Mesenchymal stem cell (in vitro differentiated cells and primary cell): ENCODE measurements at regions not wholly inside any gene's neighbourhood (a gene's known extent, or its start where the extent isn't known, plus 50 kb on each side); places are given as distances from the start of the nearest gene placed in this dataset.

Experiments
- DNase-seq: peaks from one replicate; pipeline ENCODE4 v3.0.0-alpha.2; 2013
- H2AFZ ChIP-seq: one replicate; pipeline ENCODE4 v1.6.1; 2013; ENCODE audit warnings: low read depth, mild to moderate bottlenecking, control low read depth, inconsistent platforms, low read length, moderate library complexity
- H2AK5ac ChIP-seq: 2 replicates; pipeline ENCODE4 v1.6.1; 2013; ENCODE audit warnings: low read length, moderate library complexity, mild to moderate bottlenecking, inconsistent platforms; ENCODE audit not compliant: severe bottlenecking
- H2BK120ac ChIP-seq: one replicate; pipeline ENCODE4 v1.6.1; 2013; ENCODE audit warnings: low read depth, mild to moderate bottlenecking, inconsistent platforms, low read length, moderate library complexity
- H2BK12ac ChIP-seq, 2 experiments: one replicate each; pipeline ENCODE4 v1.6.1; 2013; ENCODE audit warnings: inconsistent platforms in 2 of 2, low read length in 2 of 2, mild to moderate bottlenecking in 2 of 2, moderate library complexity in 2 of 2, control low read depth in 1 of 2
- H2BK15ac ChIP-seq: one replicate; pipeline ENCODE4 v1.6.1; 2013; ENCODE audit warnings: mild to moderate bottlenecking, low read depth, inconsistent platforms; ENCODE audit not compliant: poor library complexity, severe bottlenecking
- H2BK5ac ChIP-seq: 2 replicates; pipeline ENCODE4 v1.6.1; 2013; ENCODE audit warnings: low read depth, mild to moderate bottlenecking, low read length, control low read depth, inconsistent platforms; ENCODE audit not compliant: poor library complexity, severe bottlenecking
- H3K14ac ChIP-seq, 2 experiments: one replicate each; pipeline ENCODE4 v1.6.1; 2013; ENCODE audit warnings: inconsistent platforms in 2 of 2, low read length in 2 of 2, control low read depth in 1 of 2, mild to moderate bottlenecking in 1 of 2, moderate library complexity in 1 of 2
- H3K18ac ChIP-seq, 2 experiments: one replicate each; pipeline ENCODE4 v1.6.1; 2013; ENCODE audit warnings: inconsistent platforms in 2 of 2, low read length in 2 of 2, control low read depth in 1 of 2, low read depth in 1 of 2, mild to moderate bottlenecking in 1 of 2
- H3K23ac ChIP-seq, 2 experiments: one replicate each; pipeline ENCODE4 v1.6.1; 2013; ENCODE audit warnings: inconsistent platforms in 2 of 2, low read length in 2 of 2, mild to moderate bottlenecking in 2 of 2, moderate library complexity in 2 of 2, control low read depth in 1 of 2
- H3K27ac ChIP-seq: 2 replicates; pipeline ENCODE4 v1.5.1; 2013; ENCODE audit warnings: mild to moderate bottlenecking, moderate library complexity, low read length, control low read depth, inconsistent platforms; ENCODE audit not compliant: poor library complexity, severe bottlenecking
- H3K27me3 ChIP-seq, 2 experiments: 2 replicates each; pipeline versions ENCODE4 v1.6.1 to v1.7.0; 2013; ENCODE audit warnings: low read length in 2 of 2, mild to moderate bottlenecking in 2 of 2, moderate library complexity in 2 of 2, control low read depth in 1 of 2, inconsistent platforms in 1 of 2; ENCODE audit not compliant: control insufficient read depth in 1 of 2, insufficient read depth in 1 of 2
- H3K36me3 ChIP-seq, 2 experiments: 2 replicates each; pipeline versions ENCODE4 v1.6.1 to v1.7.0; 2013; ENCODE audit warnings: low read length in 2 of 2, control low read depth in 1 of 2, inconsistent platforms in 1 of 2, low read depth in 1 of 2, mild to moderate bottlenecking in 1 of 2; ENCODE audit not compliant: insufficient read depth in 2 of 2, control insufficient read depth in 1 of 2
- H3K4ac ChIP-seq, 2 experiments: one replicate each; pipeline ENCODE4 v1.6.1; 2013; ENCODE audit warnings: inconsistent platforms in 2 of 2, low read length in 2 of 2, mild to moderate bottlenecking in 2 of 2, moderate library complexity in 2 of 2, control low read depth in 1 of 2, low read depth in 1 of 2
- H3K4me1 ChIP-seq: 2 replicates; pipeline ENCODE4 v1.6.1; 2013; ENCODE audit warnings: low read depth, low read length, control low read depth; ENCODE audit not compliant: control insufficient read depth, insufficient read depth
- H3K4me2 ChIP-seq: 2 replicates; pipeline ENCODE4 v1.6.1; 2013; ENCODE audit warnings: low read length, mild to moderate bottlenecking, inconsistent platforms; ENCODE audit not compliant: poor library complexity, severe bottlenecking
- H3K4me3 ChIP-seq, 2 experiments: 2 replicates each; pipeline versions ENCODE4 v1.5.1 to v1.7.0; 2013; ENCODE audit warnings: low read length in 2 of 2, mild to moderate bottlenecking in 2 of 2, control low read depth in 1 of 2, low read depth in 1 of 2; ENCODE audit not compliant: insufficient read depth in 1 of 2
- H3K79me1 ChIP-seq: replicated peaks from 2 replicates; pipeline ENCODE4 v1.6.1; 2013; ENCODE audit warnings: mild to moderate bottlenecking, control low read depth, low read length, inconsistent platforms; ENCODE audit not compliant: poor library complexity, severe bottlenecking
- H3K9ac ChIP-seq: 2 replicates; pipeline ENCODE4 v1.7.0; 2013; ENCODE audit warnings: mild to moderate bottlenecking, low read length, moderate library complexity
- H3K9me3 ChIP-seq: 2 replicates; pipeline ENCODE4 v1.7.0; 2013; ENCODE audit warnings: mild to moderate bottlenecking, low read length; ENCODE audit not compliant: control insufficient read depth
- H4K8ac ChIP-seq: one replicate; pipeline ENCODE4 v1.6.1; 2013; ENCODE audit warnings: inconsistent platforms, mild to moderate bottlenecking, low read length, moderate library complexity
- H4K91ac ChIP-seq: one replicate; pipeline ENCODE4 v1.6.1; 2013; ENCODE audit warnings: mild to moderate bottlenecking, low read length, inconsistent platforms
- WGBS: methylation state at CpG from one replicate; pipeline ENCODE4 v1.1.7; 2013; ENCODE audit warnings: mixed read lengths; 5-methylcytosine and 5-hydroxymethylcytosine counted together

DNA sequence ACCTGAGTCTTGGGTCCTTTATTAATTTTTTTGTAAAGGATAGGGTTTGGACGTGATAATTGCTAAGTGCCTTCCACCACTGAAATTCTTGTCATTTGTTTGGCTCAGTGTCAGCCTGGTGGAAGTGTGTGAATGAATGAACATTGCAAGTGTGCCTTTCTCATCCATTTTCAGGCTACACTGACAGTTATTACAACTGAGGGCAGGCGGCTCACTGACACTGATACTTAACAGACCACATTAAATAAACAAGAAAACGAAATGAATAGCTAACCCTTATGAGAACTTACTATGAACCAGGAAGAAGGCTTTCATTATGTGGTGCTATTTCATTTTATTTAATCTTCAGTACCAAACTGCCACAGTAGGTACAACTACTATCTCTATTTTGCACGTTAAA is 188.8 kb upstream of the CRBN start:
- Histone ChIP-seq H4K8ac (no peak overlapping the region), H3K4ac (no peak overlapping the region), H2BK5ac (no peak overlapping the region), H2BK120ac (no peak overlapping the region), H2BK12ac (no peak overlapping the region), H3K23ac (no peak overlapping the region), H2AK5ac (no peak overlapping the region), H3K14ac (no peak overlapping the region), H3K4me2 (no peak overlapping the region), H3K4me3 (no peak overlapping the region), H3K18ac (no peak overlapping the region), H3K9ac (no peak overlapping the region), H2BK15ac (no peak overlapping the region), H4K91ac (no peak overlapping the region), H3K27ac (no peak overlapping the region), H2AFZ (no peak overlapping the region), H3K27me3 (no peaks in the 10 kb centered on the region), H3K9me3 (peaks cover 39% of the 10 kb centered on the region), H3K4me1 (no peaks in the 10 kb centered on the region), H3K36me3 (no peaks in the 10 kb centered on the region), H3K79me1 (no peaks in the 10 kb centered on the region)
- DNase-seq = no peak
- 18% methylated on average over 2 of the region's 4 CpGs for WGBS

DNA sequence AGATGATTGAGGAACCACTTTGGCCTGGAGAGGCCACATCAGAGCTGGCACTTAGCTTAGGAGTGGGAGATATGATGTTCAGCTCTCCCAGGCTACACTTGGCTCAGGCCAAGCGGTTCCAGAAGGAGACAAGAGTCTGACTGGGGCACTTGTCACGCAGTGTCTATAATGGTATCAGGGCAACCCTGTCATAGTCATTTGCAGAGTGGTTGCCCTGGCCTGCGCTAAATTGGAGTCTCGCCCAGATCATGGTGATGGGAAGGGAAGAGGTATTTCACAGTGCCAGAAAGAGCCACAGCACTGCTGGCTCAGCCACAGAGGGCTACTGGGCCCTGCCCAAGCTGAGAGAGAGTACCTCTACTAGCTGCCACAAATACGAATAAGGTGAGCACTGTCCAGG is 186.9 kb upstream of the CRBN start:
- no peaks in the 10 kb centered on the region for H3K27me3 ChIP-seq
- no peaks in the 10 kb centered on the region for H3K36me3 ChIP-seq
- no peak overlapping the region for H2BK120ac ChIP-seq
- H3K4me3 ChIP-seq = no peak overlapping the region
- no peak overlapping the region for H3K18ac ChIP-seq
- DNase-seq = no peak
- no peak overlapping the region for H2BK5ac ChIP-seq
- no peak overlapping the region for H3K4ac ChIP-seq
- H3K79me1 ChIP-seq = no peaks in the 10 kb centered on the region
- no peak overlapping the region for H3K23ac ChIP-seq
- no peak overlapping the region for H3K9ac ChIP-seq
- H2AK5ac ChIP-seq = no peak overlapping the region
- H4K91ac ChIP-seq = no peak overlapping the region
- H3K4me2 ChIP-seq = no peak overlapping the region
- no peak overlapping the region for H2BK12ac ChIP-seq
- H3K14ac ChIP-seq = no peak overlapping the region
- H4K8ac ChIP-seq = no peak overlapping the region
- 76% methylated on average over 5 of the region's 5 CpGs for WGBS
- peaks cover 36% of the 10 kb centered on the region for H3K9me3 ChIP-seq
- no peak overlapping the region for H3K27ac ChIP-seq
- no peak overlapping the region for H2AFZ ChIP-seq
- H3K4me1 ChIP-seq = no peaks in the 10 kb centered on the region
- no peak overlapping the region for H2BK15ac ChIP-seq

- H3K18ac ChIP-seq = no peak overlapping the region
- H3K27ac ChIP-seq = no peak overlapping the region
- no peak overlapping the region for H3K9ac ChIP-seq
- no peak overlapping the region for H2BK12ac ChIP-seq
- H2BK120ac ChIP-seq = no peak overlapping the region
- no peak overlapping the region for H4K8ac ChIP-seq
- no peak overlapping the region for H3K4me3 ChIP-seq
- H2AFZ ChIP-seq = no peak overlapping the region
- WGBS = 76% methylated on average over 2 of the region's 2 CpGs
- no peak overlapping the region for H3K23ac ChIP-seq
- no peak overlapping the region for H3K4ac ChIP-seq
- no peak overlapping the region for H3K4me2 ChIP-seq
- H2AK5ac ChIP-seq = no peak overlapping the region
- no peaks in the 10 kb centered on the region for H3K36me3 ChIP-seq
- no peak overlapping the region for H3K14ac ChIP-seq
- DNase-seq = no peak
- no peak overlapping the region for H2BK15ac ChIP-seq
- H3K79me1 ChIP-seq = no peaks in the 10 kb centered on the region
- H3K9me3 ChIP-seq = peaks cover 39% of the 10 kb centered on the region
- no peaks in the 10 kb centered on the region for H3K4me1 ChIP-seq
- H2BK5ac ChIP-seq = no peak overlapping the region
- no peak overlapping the region for H4K91ac ChIP-seq
- no peaks in the 10 kb centered on the region for H3K27me3 ChIP-seq
Measured at GRCh38 chr3:3365716-3366115, 186.2 kb upstream of the CRBN start.

GRCh38 chr3:3356846-3357245 is 177.4 kb upstream of the CRBN start:
- no peak overlapping the region for H4K8ac ChIP-seq
- no peak for DNase-seq
- H3K23ac ChIP-seq = no peak overlapping the region
- H3K4me3 ChIP-seq = no peak overlapping the region
- H3K27ac ChIP-seq = no peak overlapping the region
- no peak overlapping the region for H2BK5ac ChIP-seq
- no peaks in the 10 kb centered on the region for H3K36me3 ChIP-seq
- no peaks in the 10 kb centered on the region for H3K4me1 ChIP-seq
- peaks cover 34% of the 10 kb centered on the region for H3K9me3 ChIP-seq
- H3K4ac ChIP-seq = no peak overlapping the region
- no peak overlapping the region for H3K14ac ChIP-seq
- no peak overlapping the region for H2BK15ac ChIP-seq
- no peak overlapping the region for H2BK120ac ChIP-seq
- H2AK5ac ChIP-seq = no peak overlapping the region
- H3K79me1 ChIP-seq = no peaks in the 10 kb centered on the region
- no peak overlapping the region for H3K4me2 ChIP-seq
- no peak overlapping the region for H4K91ac ChIP-seq
- no peak overlapping the region for H3K9ac ChIP-seq
- H3K18ac ChIP-seq = no peak overlapping the region
- H3K27me3 ChIP-seq = no peaks in the 10 kb centered on the region
- no peak overlapping the region for H2BK12ac ChIP-seq
- H2AFZ ChIP-seq = no peak overlapping the region
